ENCODE measurements at regions not wholly inside any gene's neighbourhood (a gene's known extent, or its start where the extent isn't known, plus 50 kb on each side); places are given as distances from the start of the nearest gene placed in this dataset.

DNA sequence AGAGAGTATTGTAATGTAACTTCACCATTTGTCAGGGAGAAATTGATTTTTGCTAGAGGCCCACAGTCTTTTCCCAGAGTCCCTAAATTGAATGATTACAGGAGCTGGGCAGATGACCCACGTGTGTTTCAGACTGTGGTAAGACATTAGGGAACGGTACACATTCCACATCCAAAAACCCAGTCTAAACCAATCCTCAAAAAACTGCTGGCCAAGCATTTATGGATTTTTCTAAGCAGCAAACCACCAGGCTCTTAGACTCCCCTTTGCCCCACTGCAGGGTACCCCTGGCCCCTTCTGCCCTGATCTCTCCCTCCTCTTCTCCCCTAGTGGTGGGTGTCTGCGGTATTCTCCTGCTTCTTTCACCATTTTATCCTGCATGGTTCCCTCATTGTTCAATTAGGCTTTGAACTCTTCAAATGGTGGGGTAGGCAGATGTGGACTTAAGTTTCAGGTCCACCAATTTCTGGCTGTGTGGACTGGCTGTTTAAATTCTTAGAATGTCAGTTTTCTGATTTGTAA lies 135.5 kb upstream of the SORCS3 start:
- DNase-seq = no peak

GRCh38 chr10:104509981-104510380 lies 131.1 kb upstream of the SORCS3 start:
- DNase-seq = no peak

GRCh38 chr10:104510644-104511043 lies 130.4 kb upstream of the SORCS3 start:
- DNase-seq = no peak

GRCh38 chr10:104512800-104513199 lies 128.3 kb upstream of the SORCS3 start:
- no peak for DNase-seq

DNA sequence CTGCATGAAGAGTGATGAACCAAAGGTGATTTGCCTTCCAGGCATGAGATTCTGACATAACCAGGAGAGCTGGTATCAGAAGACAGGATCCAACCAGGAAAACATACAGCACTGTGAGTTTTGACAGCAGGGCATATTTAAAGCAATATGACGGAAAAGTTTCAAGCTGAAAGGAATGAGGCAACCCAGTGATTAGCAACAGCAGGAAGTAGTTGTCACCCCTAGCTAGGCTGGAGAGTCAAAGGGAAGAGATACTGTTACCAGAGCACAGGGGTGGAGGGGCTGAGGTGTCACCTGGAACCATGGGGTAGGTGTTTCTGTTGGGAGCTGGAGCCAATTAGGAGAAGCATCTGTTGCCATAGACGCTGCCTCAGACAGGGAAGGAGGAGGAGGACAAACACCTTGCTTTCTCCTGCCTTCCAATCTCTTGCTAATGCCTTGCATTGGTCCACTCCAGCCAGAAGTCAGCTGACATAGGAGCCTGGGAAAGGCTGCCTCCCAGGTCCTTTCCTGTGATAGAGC lies 125.4 kb upstream of the SORCS3 start:
- no peak for DNase-seq

- no peak for DNase-seq
Measured at GRCh38 chr10:104516986-104517385, 124.1 kb upstream of the SORCS3 start.

GRCh38 chr10:104517946-104518345 lies 123.1 kb upstream of the SORCS3 start:
- DNase-seq = no peak

- DNase-seq = no peak
Measured at GRCh38 chr10:104518891-104519290, 122.2 kb upstream of the SORCS3 start.

GRCh38 chr10:104520653-104521052 lies 120.4 kb upstream of the SORCS3 start:
- no peak for DNase-seq

GRCh38 chr10:104521901-104522694 lies 119.0 kb upstream of the SORCS3 start:
- no peak for DNase-seq

- DNase-seq = no peak
Measured at GRCh38 chr10:104526188-104526587, 114.9 kb upstream of the SORCS3 start.

DNA sequence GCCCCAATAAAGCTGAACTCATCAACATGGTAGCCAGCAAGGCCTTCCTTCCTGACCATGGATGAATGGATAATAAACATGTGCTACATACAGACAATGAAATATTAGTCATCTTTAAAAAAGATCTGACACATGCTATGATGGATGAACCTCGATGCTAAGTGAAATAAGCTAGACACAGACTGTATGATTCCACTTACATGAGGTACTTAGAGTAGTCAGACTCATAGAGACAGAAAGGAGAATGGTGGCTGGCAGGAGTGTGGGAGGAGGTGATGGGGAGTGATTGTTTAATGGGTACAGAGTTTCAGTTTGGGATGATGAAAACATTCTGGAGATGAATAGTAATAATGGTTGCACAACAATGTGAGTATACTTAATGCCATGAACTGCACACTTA lies 114.1 kb upstream of the SORCS3 start:
- no peak for DNase-seq

GRCh38 chr10:104540181-104540580 lies 100.9 kb upstream of the SORCS3 start:
- no peak for DNase-seq

DNA sequence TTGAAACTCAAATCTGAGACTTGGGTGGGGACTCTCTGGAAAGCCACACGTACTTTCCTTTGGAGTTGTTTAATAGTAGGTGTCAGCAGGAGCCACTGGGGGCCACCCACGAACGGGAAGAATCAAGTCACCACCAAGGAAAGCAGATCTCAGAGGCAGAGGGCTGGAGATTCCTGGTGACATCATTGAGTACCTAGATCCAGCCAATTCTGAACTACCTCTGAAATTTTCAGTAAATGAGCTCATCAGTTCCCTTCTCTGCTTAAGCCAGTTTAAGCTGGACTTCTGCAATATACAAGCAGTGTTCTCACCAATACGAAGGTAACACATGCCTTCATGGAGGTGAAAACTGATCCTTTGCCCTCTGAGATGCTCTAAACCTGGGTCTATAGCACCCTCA lies 99.3 kb upstream of the SORCS3 start:
- no peak for DNase-seq

- no peak for DNase-seq
Measured at GRCh38 chr10:104546336-104546735, 94.8 kb upstream of the SORCS3 start.

GRCh38 chr10:104546756-104547155 lies 94.3 kb upstream of the SORCS3 start:
- no peak for DNase-seq

- DNase-seq = peak; percentile 18
Measured at GRCh38 chr10:104548090-104548489, 93.0 kb upstream of the SORCS3 start.

- no peak for DNase-seq
Measured at GRCh38 chr10:104556831-104557230, 84.3 kb upstream of the SORCS3 start.

DNA sequence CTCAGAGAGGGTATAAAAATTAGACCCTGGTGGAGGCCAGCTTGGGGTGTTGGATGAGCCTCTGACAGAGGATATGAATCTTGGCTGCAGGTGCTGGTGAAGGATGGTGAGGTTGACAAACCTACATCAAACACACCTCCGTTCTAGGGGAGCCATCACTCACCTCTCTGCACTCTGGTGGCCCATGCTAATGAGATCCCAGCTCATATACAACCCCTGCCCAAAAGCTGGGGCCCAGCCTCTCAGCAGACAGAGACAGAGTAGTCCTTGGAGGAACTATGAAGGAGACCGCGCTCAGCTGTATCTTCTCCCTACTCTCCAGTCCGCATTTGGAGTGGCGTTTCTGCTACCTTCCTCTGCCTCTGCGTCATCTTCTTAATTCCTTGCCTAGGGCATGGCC lies 83.1 kb upstream of the SORCS3 start:
- DNase-seq = no peak

GRCh38 chr10:104559935-104560334 lies 81.2 kb upstream of the SORCS3 start:
- no peak for DNase-seq

- DNase-seq = no peak
Measured at GRCh38 chr10:104563051-104563450, 78.0 kb upstream of the SORCS3 start.

DNA sequence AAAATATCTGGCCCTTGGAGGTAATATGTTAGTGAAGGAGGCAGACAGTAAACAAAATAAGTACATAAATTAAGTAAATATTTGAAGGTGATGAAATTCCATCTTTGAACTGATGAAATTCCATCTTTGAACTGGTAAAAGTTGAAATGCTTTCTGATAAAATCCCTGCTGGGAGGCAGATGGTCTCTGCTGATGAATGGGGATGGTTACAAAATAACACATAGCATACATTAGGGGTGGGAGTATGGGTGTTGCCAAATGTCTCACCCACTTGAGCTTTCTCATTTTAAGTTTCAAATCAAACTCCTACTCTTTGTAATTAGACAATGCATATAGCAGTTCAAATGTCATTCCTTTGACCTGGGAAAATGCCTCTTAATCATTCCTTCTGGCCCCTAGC lies 77.5 kb upstream of the SORCS3 start:
- DNase-seq = no peak

DNA sequence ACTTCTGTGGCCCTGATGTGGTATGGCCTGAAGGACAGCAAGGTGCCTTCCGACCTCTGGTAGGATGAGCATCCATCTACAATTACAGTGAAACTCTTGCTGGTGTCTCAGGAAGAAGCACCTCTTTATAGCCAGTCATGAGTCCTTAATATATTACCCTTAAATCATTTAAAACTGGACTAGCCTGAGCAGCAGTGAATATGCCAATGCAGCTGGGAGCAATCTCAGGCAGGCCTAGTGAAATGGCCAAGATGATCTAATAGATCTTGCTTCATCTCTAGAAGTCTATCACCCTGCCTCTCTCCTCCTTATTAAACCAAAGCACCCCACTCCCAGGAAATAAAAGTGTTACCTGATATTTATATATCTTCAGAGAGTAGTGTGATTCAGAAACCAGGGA lies 66.7 kb upstream of the SORCS3 start:
- DNase-seq = no peak

DNA sequence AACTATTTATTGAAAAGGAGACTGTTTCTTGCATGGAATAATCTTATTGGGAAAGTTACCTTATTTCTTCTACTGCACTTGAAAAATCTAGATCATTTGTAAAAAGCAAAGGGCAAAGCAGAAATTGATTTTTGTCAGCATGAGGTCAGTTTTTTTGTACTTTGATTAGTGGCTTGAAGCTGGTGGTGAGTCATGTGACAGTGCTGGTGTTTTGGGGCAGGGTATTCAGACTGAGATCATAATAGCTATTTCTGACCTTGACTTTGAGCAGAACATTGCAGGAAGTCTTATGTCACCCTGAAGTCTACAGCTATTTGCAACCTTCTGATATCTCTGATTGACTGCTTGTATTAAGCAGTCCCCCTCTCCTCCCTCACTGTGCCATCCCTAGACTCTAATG lies 66.3 kb upstream of the SORCS3 start:
- DNase-seq = no peak

DNA sequence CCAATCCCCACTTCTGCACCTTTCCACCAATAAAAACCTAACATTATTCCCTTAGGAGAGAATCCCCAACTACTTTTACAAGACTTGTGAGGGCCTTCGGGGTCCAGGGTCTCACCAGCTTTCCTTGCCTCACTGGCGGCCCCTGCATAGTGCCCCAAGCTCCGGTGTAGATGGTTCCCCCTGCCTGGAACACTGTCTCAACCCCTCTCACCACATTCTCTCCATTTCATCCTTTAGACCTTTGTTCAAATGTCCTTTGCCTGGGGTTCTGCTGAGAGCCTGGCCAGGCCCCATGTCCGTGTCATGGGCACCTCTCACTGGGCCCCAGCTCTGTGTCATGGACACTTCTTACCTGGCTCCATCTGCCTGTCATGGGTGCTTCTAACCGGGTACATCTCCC lies 64.5 kb upstream of the SORCS3 start:
- DNase-seq = no peak

Measured in fibroblast of skin of abdomen (primary cell).